HL-60 (cell line): ENCODE measurements at regions not wholly inside any gene's neighbourhood (a gene's known extent, or its start where the extent isn't known, plus 50 kb on each side); places are given as distances from the start of the nearest gene placed in this dataset.
"Not testable (repeated sequence)": the region's sequence is repeated elsewhere in the genome, so short reads cannot be mapped to it uniquely, and the experiment has no call there.

Experiments used
- DNase-seq, 2 experiments: peaks; one replicate each; pipeline ENCODE4 v3.0.0-alpha.2; 2010 to 2020; ENCODE audit warnings: low read depth in 1 of 2, low spot score in 1 of 2
- H3K27ac ChIP-seq: fragments of 250-450 bp; sonication (Bioruptor Pico); replicated peaks from 2 replicates; pipeline ENCODE4 v1.5.1; 2020; ENCODE audit warnings: mild to moderate bottlenecking, moderate library complexity
- H3K27me3 ChIP-seq: fragments of 250-450 bp; sonication (Bioruptor Pico); 2 replicates; pipeline ENCODE4 v1.5.1; 2021; ENCODE audit warnings: mild to moderate bottlenecking, moderate library complexity; ENCODE audit not compliant: insufficient read depth, poor library complexity, severe bottlenecking
- H3K4me3 ChIP-seq: replicated peaks from 2 replicates; pipeline ENCODE4 v1.5.1; 2011; ENCODE audit warnings: mild to moderate bottlenecking, control low read depth, low read length; ENCODE audit not compliant: insufficient read depth
- CTCF ChIP-seq: IDR thresholded peaks from one replicate; pipeline ENCODE4 v1.5.1; 2011; ENCODE audit warnings: low read length, control low read depth, inconsistent platforms; ENCODE audit not compliant: insufficient read depth
- GABPA ChIP-seq: IDR thresholded peaks from 2 replicates; pipeline ENCODE4 v1.6.1; 2012; ENCODE audit warnings: low read depth
- POLR2AphosphoS5 ChIP-seq: IDR thresholded peaks from 2 replicates; pipeline ENCODE4 v1.6.1; 2012; ENCODE audit warnings: low read depth
- REST ChIP-seq: IDR thresholded peaks from 2 replicates; pipeline ENCODE4 v1.6.1; 2012; ENCODE audit warnings: low read depth; ENCODE audit not compliant: insufficient replicate concordance
- SPI1 ChIP-seq: IDR thresholded peaks from 2 replicates; pipeline ENCODE4 v1.6.1; 2012; ENCODE audit warnings: low read depth, mild to moderate bottlenecking, borderline replicate concordance

GRCh38 chr5:142239394-142240159, 85.2 kb downstream of the SPRY4 start:
- DNase-seq, result no peak
- H3K27me3 ChIP-seq, result no peaks in the 10 kb centered on the region
- no peak overlapping the region for H3K4me3 ChIP-seq
- no peak for TF ChIP-seq POLR2AphosphoS5
- TF ChIP-seq REST, result no peak
- TF ChIP-seq CTCF, result no peak
- TF ChIP-seq GABPA, result no peak
- no peak for TF ChIP-seq SPI1
- H3K27ac ChIP-seq, result no peak overlapping the region

GRCh38 chr5:142237707-142238106, 87.1 kb downstream of the SPRY4 start:
- TF ChIP-seq CTCF (no peak), SPI1 (no peak), GABPA (no peak), POLR2AphosphoS5 (no peak), REST (no peak)
- Histone ChIP-seq H3K27me3 (no peaks in the 10 kb centered on the region), H3K27ac (no peak overlapping the region), H3K4me3 (no peak overlapping the region)
- no peak for DNase-seq

GRCh38 chr5:142236673-142237290, 88.0 kb downstream of the SPRY4 start:
- DNase-seq, H3K27me3 ChIP-seq, H3K4me3 ChIP-seq, H3K27ac ChIP-seq: not testable (repeated sequence)

GRCh38 chr5:142235870-142236672, 88.8 kb downstream of the SPRY4 start:
- DNase-seq, result no peak
- H3K27ac ChIP-seq, result no peak overlapping the region
- H3K4me3 ChIP-seq, result no peak overlapping the region
- TF ChIP-seq REST (no peak), SPI1 (peak; percentile 7; the same call in 1 of the 2 replicates), CTCF (no peak), GABPA (no peak), POLR2AphosphoS5 (no peak)
- H3K27me3 ChIP-seq, result no peaks in the 10 kb centered on the region
